ENCODE measurements at regions not wholly inside any gene's neighbourhood (a gene's known extent, or its start where the extent isn't known, plus 50 kb on each side); places are given as distances from the start of the nearest gene placed in this dataset.

DNA sequence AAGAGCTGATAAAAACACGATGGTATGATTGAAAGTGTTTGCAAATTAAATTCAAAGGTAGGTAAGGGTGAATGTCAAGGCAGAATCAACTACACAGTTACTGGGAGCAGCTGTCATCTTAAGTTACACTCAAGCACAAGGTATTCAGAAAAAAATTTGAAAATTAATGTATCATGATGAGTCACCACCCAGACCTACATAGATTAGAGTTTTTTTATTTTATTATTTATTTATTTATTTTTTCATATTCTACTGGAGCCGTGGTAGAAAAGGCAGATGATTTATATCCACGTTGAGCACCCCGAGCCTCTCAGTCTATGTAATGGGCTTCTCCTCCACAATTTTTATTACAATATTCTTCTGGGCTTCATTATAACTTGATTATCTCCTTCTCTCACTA lies 728.9 kb upstream of the ARGLU1 start:
- no peak overlapping the region for H3K4me3 ChIP-seq
- H3K4me1 ChIP-seq, result no peaks in the 10 kb centered on the region
- DNase-seq (ENCODE audit: low spot score in 2 of 2), result no peak
- no peak overlapping the region for H3K27ac ChIP-seq
- TF ChIP-seq POLR2AphosphoS5 (IDR thresholded peaks at IDR 0.05) (no peak), POLR2A (IDR thresholded peaks at IDR 0.05) (no peak), EP300 (IDR thresholded peaks at IDR 0.05) (no peak)
- TF ChIP-seq, protein P1, sequence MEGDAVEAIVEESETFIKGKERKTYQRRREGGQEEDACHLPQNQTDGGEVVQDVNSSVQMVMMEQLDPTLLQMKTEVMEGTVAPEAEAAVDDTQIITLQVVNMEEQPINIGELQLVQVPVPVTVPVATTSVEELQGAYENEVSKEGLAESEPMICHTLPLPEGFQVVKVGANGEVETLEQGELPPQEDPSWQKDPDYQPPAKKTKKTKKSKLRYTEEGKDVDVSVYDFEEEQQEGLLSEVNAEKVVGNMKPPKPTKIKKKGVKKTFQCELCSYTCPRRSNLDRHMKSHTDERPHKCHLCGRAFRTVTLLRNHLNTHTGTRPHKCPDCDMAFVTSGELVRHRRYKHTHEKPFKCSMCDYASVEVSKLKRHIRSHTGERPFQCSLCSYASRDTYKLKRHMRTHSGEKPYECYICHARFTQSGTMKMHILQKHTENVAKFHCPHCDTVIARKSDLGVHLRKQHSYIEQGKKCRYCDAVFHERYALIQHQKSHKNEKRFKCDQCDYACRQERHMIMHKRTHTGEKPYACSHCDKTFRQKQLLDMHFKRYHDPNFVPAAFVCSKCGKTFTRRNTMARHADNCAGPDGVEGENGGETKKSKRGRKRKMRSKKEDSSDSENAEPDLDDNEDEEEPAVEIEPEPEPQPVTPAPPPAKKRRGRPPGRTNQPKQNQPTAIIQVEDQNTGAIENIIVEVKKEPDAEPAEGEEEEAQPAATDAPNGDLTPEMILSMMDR (IDR thresholded peaks at IDR 0.05), result no peak
- 71% methylated on average over 4 of the region's 4 CpGs for WGBS
- no peaks in the 10 kb centered on the region for H3K9me3 ChIP-seq
- no peaks in the 10 kb centered on the region for H3K36me3 ChIP-seq
- no peaks in the 10 kb centered on the region for H3K27me3 ChIP-seq

DNA sequence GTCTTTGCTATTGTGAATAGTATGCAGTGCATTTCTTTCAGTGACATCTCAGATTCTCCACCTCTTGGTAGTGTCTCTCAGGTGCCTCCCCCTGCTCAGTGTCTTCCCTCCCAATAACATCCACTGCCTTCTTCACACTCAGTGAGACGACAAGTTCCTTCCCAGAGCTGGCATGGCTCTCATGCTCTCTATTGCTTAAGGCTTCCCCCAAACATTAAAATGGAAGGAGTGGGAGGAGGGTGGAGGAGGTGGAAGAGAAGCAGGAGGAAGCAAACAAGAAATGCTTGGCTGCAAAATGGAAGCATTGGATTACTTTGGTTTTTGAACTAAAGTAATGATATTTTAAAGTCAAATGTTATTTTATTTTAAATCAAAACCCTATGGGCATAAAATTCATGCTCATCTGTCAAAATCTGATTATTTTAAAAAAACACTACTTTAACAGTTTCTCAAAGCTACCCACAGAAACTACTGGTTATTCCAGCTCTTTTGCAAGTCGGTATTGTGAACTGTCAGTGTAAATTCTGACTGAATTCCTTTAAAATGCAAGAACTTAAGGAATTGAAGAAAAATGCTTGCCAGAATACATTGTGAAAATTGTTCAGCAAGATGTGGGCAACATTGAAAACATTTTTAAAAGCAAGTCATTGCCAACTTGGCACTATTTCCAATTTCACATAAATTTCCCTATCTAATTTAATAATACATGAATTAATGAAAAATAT lies 727.6 kb upstream of the ARGLU1 start:
- DNase-seq (ENCODE audit: low spot score in 2 of 2), result no peak
- WGBS, result 51% methylated on average over 2 of the region's 2 CpGs

DNA sequence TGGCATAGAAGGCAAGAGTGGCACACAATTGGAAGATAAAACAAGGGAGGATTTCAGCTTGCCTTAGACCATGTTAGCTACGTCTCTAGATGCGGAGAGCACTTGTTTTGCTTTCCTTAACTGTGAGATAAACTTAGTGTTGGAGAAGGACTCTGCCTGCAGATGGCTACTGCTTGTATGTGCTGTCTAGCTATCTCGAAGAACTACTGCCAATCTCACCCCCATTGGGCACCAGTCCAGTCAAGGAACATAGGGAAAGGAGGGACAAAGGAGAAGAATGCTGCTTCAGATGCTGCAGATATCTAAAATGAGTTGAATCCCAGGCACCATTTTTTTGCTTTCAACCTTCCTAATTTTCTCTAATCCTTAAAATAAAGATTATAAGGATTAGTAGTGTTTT lies 726.0 kb upstream of the ARGLU1 start:
- H3K9me3 ChIP-seq, result no peaks in the 10 kb centered on the region
- no peaks in the 10 kb centered on the region for H3K36me3 ChIP-seq
- no peak for TF ChIP-seq POLR2AphosphoS5 (IDR thresholded peaks at IDR 0.05)
- TF ChIP-seq, protein P1 (IDR thresholded peaks at IDR 0.05), result no peak
- TF ChIP-seq EP300 (IDR thresholded peaks at IDR 0.05), result no peak
- TF ChIP-seq POLR2A (IDR thresholded peaks at IDR 0.05), result no peak
- DNase-seq (ENCODE audit: low spot score in 2 of 2), result no peak
- WGBS, result 76% methylated on average over 3 of the region's 3 CpGs
- no peak overlapping the region for H3K4me3 ChIP-seq
- no peaks in the 10 kb centered on the region for H3K4me1 ChIP-seq
- H3K27me3 ChIP-seq, result no peaks in the 10 kb centered on the region
- H3K27ac ChIP-seq, result no peak overlapping the region

More for the DNA sequence above, 727.6 kb upstream of the ARGLU1 start:
- Histone ChIP-seq H3K4me1 (no peaks in the 10 kb centered on the region), H3K9me3 (no peaks in the 10 kb centered on the region), H3K27me3 (no peaks in the 10 kb centered on the region), H3K36me3 (no peaks in the 10 kb centered on the region), H3K27ac (no peak overlapping the region), H3K4me3 (no peak overlapping the region)
- TF ChIP-seq POLR2A (IDR thresholded peaks at IDR 0.05), result no peak
- no peak for TF ChIP-seq EP300 (IDR thresholded peaks at IDR 0.05)
- TF ChIP-seq, protein P1 (IDR thresholded peaks at IDR 0.05), result no peak
- no peak for TF ChIP-seq POLR2AphosphoS5 (IDR thresholded peaks at IDR 0.05)

DNA sequence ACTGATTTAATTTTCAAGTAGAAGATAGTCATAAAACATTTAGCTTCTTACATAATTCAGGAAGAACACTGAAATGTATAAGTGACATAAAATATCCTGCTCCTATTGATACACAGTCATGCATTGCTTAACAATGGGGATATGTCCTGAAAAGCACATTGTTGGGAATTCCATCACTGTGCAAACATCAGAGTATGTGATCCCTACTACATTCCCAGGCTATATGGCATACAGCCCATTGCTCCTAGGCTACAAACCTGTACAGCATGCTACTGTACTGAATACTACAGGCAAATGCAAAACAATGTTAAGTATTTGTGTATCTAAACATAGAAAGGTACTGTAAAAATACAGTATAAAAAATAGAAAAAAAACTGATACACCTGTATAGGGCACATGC lies 723.9 kb upstream of the ARGLU1 start:
- no peaks in the 10 kb centered on the region for H3K36me3 ChIP-seq
- H3K4me3 ChIP-seq, result no peak overlapping the region
- H3K9me3 ChIP-seq, result no peaks in the 10 kb centered on the region
- H3K27me3 ChIP-seq, result no peaks in the 10 kb centered on the region
- H3K4me1 ChIP-seq, result no peaks in the 10 kb centered on the region
- no peak overlapping the region for H3K27ac ChIP-seq
- no peak for DNase-seq (ENCODE audit: low spot score in 2 of 2)
- TF ChIP-seq POLR2AphosphoS5 (IDR thresholded peaks at IDR 0.05) (no peak), POLR2A (IDR thresholded peaks at IDR 0.05) (no peak), EP300 (IDR thresholded peaks at IDR 0.05) (no peak)
- TF ChIP-seq, protein P1 (IDR thresholded peaks at IDR 0.05), result no peak

DNA sequence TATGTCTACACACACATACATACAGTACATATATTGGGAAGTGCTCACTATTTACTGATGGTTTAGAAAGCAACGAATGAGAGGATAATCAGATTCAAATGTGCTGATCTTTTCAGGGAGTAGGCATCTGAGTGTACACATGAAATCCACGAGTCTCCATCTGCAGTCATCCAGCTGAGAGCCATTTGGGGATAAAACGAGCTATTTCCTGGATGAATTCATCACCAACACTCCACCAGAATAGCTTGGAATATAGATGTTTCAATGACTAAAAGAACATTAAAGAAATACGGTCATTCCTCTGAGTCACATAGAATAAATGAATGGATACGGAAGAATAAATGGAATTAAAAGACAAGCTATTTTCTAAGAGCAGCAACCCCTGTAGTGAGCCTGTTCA lies 721.6 kb upstream of the ARGLU1 start:
- Histone ChIP-seq H3K4me3 (no peak overlapping the region), H3K9me3 (no peaks in the 10 kb centered on the region), H3K36me3 (no peaks in the 10 kb centered on the region), H3K27me3 (no peaks in the 10 kb centered on the region), H3K27ac (no peak overlapping the region), H3K4me1 (no peaks in the 10 kb centered on the region)
- no peak for DNase-seq (ENCODE audit: low spot score in 2 of 2)
- TF ChIP-seq POLR2A (IDR thresholded peaks at IDR 0.05), result no peak
- no peak for TF ChIP-seq POLR2AphosphoS5 (IDR thresholded peaks at IDR 0.05)
- TF ChIP-seq EP300 (IDR thresholded peaks at IDR 0.05), result no peak
- TF ChIP-seq, protein P1 (IDR thresholded peaks at IDR 0.05), result no peak
- 57% methylated on average over 5 of the region's 5 CpGs for WGBS
